SKM-1 (cell line): ENCODE measurements at regions not wholly inside any gene's neighbourhood (a gene's known extent, or its start where the extent isn't known, plus 50 kb on each side); places are given as distances from the start of the nearest gene placed in this dataset.
A peak's percentile ranks its signal among the peaks of the same experiment; 100 is the strongest.
"Not testable (repeated sequence)": the region's sequence is repeated elsewhere in the genome, so short reads cannot be mapped to it uniquely, and the experiment has no call there.

Experiments
- DNase-seq: peaks from one replicate; lab custom pipeline; 2025; ENCODE audit not compliant: unreplicated experiment; lab: John Stamatoyannopoulos, UW

DNA sequence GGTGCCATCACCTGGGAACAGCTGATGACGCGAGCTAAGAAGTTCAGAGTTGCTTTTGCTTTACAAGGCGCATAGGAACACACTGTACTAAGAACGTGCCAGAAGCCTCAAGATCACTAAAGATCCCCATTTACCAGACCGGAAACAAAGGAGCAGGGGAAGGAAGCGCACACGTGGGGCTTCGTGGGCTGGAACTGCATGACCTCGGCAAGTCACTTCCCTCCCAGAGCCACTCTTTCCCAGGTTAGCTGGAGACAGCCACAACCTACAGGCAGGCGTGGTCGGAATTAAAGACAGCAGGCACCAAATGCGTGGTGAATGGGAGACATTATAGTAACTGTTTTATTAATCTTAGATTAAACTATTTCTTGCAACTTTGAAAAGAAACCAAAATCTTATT lies 154.9 kb upstream of the IQSEC1 start:
- not testable (repeated sequence) for DNase-seq

- no peak for DNase-seq
Measured at GRCh38 chr3:13227315-13228165, 154.3 kb upstream of the IQSEC1 start.

DNA sequence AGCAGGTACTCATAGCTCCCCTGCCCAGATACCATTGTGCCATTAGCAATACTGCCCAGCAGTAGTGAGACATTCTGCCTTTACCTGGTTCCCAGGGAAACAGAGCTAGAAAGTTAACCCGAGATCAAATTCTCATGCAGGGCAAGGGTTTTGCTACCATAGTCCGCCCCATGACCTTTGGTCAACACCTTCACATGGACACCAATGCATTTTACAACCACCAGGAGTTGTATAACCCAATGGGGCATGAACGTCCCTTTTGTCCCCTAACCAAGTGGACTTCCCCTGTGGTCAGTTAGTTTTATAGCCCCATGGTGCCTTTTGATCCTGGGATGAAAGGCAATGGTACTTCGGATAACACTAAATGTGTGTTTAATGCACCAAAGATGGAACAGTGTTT lies 151.7 kb upstream of the IQSEC1 start:
- DNase-seq, result no peak

GRCh38 chr3:13223574-13224237 lies 150.5 kb upstream of the IQSEC1 start:
- peak; percentile 65 for DNase-seq

DNA sequence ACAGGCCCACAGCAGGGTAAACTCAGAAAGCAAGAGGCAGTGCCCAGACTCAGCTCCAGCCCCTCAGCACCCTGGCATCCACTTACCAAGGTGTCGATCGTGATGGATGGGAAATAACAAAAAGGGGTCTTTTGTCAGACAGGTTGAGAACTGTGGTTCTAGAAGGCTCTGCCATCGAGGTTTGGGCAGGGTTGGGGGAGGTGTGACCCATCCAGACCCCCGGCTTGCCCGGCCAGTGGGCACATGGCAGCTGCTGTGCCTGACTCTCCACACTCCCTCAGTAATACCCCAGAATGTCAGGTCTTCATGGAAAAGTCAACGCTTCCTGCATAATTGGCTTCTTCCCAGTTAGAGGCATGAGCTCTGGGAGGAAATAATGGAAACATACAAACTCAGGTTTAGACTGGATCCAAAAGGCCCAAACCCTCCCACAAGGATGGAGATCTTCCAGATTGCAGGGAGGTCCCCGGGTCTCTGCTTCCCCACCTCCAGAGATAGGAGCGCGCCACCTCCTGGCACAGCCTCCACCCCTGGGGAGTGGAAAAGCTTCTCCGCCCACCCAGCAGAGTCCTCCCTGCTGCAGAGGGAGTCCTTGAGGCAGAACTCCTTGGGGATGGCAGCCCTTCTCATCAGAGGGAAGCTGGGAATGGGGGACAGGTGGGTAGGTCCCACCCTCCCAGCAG lies 149.8 kb upstream of the IQSEC1 start:
- no peak for DNase-seq

- DNase-seq, result no peak
Measured at GRCh38 chr3:13222131-13222530, 148.9 kb upstream of the IQSEC1 start.

- no peak for DNase-seq
Measured at GRCh38 chr3:13221491-13222061, 148.3 kb upstream of the IQSEC1 start.

- DNase-seq, result no peak
Measured at GRCh38 chr3:13220991-13221390, 147.8 kb upstream of the IQSEC1 start.

DNA sequence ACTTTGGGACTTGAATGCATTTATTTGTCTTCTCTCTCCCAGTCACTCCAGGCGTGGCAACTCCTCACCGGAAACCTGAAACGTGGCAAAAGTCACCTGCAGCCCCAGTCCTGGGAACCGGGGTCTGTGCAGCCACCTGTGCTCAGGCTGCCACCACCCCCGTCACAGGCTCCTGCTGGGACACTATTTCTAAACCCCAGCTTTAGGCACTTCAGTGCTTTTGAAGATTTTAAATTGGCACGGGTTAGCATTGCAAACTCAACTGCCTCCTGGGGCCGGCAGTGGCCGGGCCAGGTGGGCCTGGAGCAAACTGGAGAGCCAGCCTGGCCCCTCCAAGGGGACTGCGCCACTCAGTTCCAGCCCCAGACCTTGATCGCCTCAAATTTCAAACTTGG lies 146.7 kb upstream of the IQSEC1 start:
- DNase-seq, result no peak

- DNase-seq, result no peak
Measured at GRCh38 chr3:13219077-13219901, 146.1 kb upstream of the IQSEC1 start.

DNA sequence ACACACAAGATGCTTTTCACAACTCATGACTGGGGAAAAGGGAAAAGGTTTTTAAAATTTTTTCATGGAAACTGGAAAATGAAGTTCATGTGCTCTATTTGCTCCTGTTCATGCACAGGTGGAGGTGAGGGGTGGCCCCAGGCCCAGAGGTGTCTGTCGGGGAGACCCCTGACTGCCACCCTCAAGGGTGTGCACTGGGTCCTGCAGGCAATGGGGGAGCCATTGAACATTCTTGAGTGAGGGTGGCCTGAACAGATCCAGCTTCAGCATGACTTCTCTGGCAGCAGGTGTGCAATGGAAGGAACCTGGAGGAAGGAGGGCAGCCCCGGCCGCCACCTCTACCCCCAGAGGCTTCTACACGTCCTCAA lies 145.3 kb upstream of the IQSEC1 start:
- no peak for DNase-seq

DNA sequence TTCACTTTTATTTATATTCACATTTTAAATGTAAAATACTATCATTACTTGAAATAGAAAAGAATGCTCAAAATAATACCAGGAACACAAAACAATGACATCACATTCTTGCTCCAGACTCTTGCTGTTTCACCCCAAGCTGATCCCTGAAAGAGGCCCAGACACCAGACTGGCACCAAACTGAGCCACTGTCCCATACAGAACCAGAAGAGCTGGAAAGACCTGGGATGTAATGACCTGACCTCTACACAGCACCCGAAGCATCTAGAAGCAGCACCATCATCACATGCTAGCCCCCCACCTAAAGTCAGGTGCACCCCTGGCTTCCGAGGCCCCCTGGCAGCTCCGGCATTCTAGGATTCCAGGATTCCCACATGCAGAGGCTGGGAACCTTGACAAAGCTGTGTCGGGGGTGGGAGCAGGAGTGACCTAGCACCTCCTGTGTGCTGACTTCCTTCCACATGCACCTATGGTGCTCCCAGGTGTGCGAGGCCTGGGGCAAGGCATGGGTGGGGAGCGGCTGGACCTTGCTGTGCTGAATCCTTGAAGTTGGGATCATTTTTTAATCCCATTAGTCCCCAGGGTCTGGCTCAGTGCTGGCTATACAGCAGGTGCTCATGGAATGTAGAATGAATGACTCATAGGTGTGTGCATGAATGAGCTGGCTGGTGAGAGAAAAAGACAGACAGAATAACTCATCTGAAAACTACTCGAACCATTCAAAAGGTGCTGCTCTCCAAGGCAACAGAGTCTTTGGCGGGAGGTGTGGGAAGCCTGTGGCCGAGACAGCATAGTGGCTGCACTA lies 144.7 kb upstream of the IQSEC1 start:
- DNase-seq, result no peak

GRCh38 chr3:13217253-13217652 lies 144.0 kb upstream of the IQSEC1 start:
- no peak for DNase-seq

- DNase-seq, result no peak
Measured at GRCh38 chr3:13215940-13216546, 142.8 kb upstream of the IQSEC1 start.

GRCh38 chr3:13214847-13215472 lies 141.7 kb upstream of the IQSEC1 start:
- no peak for DNase-seq

DNA sequence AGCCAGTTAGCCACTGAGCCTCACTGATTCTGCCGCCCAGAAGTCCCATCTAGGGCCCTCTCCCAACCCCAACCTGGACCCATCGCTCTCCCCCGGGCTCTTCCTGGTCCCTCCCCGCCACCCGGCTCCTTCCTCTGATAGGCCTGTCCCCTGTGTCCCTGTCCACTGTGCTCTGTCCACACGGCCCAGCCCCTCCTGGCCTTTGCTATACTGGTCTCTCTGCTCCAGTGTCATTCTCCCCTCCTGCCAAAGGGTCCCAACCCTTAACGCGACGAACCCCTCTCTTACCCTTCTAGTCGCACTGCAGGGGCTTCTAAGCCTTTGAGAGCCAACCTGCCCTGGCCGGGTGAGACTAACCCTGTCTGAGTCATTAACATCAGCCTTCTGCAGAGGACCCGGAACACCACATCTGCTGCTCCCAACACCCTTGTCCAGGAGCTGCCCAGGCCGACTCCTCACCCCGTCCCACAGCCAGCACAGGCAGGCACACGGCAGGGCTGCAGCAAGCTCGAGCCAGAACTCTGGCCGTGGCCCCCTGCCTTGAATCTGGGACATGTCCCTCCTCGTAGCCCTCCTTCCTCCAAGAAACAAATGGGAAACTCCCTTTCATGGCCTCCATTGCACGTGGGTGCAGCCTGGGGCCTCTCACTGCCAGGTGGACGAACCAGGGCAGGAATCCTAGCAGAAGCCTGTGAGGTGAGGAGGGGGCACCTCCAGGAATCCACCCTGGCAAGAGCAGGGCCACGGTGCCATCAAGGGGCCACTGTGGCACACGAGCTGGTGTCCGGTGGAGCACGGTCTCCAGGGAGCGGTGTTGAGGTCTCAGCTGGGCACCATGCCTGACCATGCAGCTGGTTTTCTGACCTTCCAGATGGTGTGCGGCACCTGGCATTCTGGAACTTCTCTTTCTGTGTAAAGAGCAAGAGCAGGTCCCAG lies 140.9 kb upstream of the IQSEC1 start:
- DNase-seq, result no peak

GRCh38 chr3:13213490-13213889 lies 140.3 kb upstream of the IQSEC1 start:
- DNase-seq, result no peak

- DNase-seq, result no peak
Measured at GRCh38 chr3:13211605-13212210, 138.5 kb upstream of the IQSEC1 start.
